AG04450 (cell line): ENCODE measurements at regions not wholly inside any gene's neighbourhood (a gene's known extent, or its start where the extent isn't known, plus 50 kb on each side); places are given as distances from the start of the nearest gene placed in this dataset.

Source experiments
- CTCF ChIA-PET: fragments of 300-600, 350-600 bp; formaldehyde crosslinking; extraction: SDS; loops from one replicate; lab custom pipeline; 2022; ENCODE audit warnings: antibody characterized with exemption, inconsistent platforms; lab: Charles Lee
- POLR2A ChIA-PET: fragments of 350-600 bp; formaldehyde crosslinking; extraction: SDS; loops from one replicate; lab custom pipeline; 2021; ENCODE audit warnings: antibody characterized with exemption, inconsistent platforms; lab: Yijun Ruan, JAX
- DNase-seq: peaks from one replicate; pipeline ENCODE4 v3.0.0-alpha.2; 2011; ENCODE audit warnings: low read depth, low spot score
- H3K27ac ChIP-seq: one replicate; pipeline ENCODE4 v1.5.1; 2012; ENCODE audit warnings: low read depth, low read length, control low read depth
- H3K27me3 ChIP-seq: one replicate; pipeline ENCODE4 v1.6.0; 2012; ENCODE audit warnings: low read length; ENCODE audit not compliant: control insufficient read depth, insufficient read depth
- H3K4me3 ChIP-seq: 2 replicates; pipeline ENCODE4 v1.5.1; 2011; ENCODE audit warnings: mild to moderate bottlenecking, low read depth, low read length, control low read depth
- H3K9me3 ChIP-seq: 2 replicates; pipeline ENCODE4 v1.5.1; 2012; ENCODE audit warnings: low read length; ENCODE audit not compliant: control insufficient read depth, insufficient read depth
- TF ChIP-seq, protein P1 (sequence below): IDR thresholded peaks from 2 replicates; pipeline ENCODE4 v1.5.1; 2011; ENCODE audit warnings: low read depth, low read length, control low read depth, inconsistent platforms

DNA sequence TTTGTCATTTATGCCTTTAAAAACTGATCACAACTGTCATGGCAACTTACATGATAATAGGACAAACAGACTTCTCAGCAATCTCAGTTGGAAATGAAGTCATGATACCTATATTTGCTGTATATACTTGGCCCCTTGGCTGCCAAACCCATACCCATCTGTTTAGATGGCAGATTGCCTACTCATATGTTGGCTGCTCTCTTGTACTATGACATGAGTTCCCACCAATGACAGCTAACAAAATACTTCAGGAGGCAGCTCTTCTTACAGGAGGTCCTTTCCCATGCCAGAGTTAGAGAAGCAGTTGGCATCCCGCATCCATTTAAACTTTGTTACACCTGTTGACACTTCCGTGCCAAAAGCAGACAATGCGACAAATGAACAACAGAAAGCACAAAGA, 603.1 kb upstream of the ADGRL2 start:
- Histone ChIP-seq H3K27me3 (no peaks in the 10 kb centered on the region), H3K9me3 (no peaks in the 10 kb centered on the region), H3K4me3 (no peak overlapping the region), H3K27ac (no peak overlapping the region)
- DNase-seq: no peak
- TF ChIP-seq, protein P1, sequence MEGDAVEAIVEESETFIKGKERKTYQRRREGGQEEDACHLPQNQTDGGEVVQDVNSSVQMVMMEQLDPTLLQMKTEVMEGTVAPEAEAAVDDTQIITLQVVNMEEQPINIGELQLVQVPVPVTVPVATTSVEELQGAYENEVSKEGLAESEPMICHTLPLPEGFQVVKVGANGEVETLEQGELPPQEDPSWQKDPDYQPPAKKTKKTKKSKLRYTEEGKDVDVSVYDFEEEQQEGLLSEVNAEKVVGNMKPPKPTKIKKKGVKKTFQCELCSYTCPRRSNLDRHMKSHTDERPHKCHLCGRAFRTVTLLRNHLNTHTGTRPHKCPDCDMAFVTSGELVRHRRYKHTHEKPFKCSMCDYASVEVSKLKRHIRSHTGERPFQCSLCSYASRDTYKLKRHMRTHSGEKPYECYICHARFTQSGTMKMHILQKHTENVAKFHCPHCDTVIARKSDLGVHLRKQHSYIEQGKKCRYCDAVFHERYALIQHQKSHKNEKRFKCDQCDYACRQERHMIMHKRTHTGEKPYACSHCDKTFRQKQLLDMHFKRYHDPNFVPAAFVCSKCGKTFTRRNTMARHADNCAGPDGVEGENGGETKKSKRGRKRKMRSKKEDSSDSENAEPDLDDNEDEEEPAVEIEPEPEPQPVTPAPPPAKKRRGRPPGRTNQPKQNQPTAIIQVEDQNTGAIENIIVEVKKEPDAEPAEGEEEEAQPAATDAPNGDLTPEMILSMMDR: no peak
- POLR2A ChIA-PET: no interaction called here
- CTCF ChIA-PET: no interaction called here

DNA sequence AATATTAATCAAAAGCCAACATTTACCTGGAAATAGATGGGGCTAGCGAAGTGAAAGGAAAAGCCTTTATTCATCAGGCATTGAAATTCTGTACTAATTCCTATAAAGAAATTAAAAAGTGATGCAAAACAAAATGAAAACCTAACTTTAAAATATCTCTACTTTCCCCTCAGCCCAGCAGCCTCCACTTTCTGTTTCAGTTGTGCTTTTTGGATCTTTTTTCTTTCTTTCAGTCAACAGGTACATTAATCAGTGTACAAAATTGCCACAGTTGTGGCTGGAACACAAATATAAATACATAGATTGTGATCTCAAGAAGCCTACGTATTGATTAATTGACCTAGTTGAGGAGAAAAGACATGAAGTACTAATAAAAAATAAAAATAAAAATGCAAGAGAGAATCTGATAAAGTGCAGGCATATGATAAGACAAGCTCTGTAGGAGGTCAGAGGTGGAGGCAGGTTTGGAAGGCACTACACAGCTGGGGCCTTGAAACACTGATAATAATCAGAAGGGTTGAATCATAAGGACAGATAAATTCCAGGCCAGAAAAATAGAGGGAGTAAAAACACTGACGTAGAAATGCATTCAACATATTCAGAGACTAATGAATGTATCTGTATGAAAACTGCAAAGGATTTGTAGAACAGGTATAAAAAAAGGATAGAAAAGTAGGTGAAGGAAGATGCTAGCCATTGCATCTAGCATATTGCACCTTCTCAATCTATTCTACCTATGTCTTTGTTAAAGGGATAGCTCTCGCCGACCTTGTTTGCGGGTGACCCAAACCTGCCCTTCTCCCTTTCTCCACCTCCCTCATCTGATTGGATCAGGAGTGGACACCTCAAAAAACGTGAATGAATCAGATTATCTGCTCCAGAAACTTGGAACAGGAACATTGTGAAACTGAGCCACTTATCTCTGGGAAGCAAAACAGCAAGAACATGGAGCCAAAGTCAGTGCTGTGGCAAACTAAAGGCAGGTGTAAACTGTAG, 607.8 kb upstream of the ADGRL2 start:
- Histone ChIP-seq H3K4me3 (no peak overlapping the region), H3K27ac (no peak overlapping the region), H3K27me3 (no peaks in the 10 kb centered on the region), H3K9me3 (no peaks in the 10 kb centered on the region)
- TF ChIP-seq, protein P1: no peak
- POLR2A ChIA-PET: no interaction called here
- CTCF ChIA-PET: no interaction called here
- no peak for DNase-seq

DNA sequence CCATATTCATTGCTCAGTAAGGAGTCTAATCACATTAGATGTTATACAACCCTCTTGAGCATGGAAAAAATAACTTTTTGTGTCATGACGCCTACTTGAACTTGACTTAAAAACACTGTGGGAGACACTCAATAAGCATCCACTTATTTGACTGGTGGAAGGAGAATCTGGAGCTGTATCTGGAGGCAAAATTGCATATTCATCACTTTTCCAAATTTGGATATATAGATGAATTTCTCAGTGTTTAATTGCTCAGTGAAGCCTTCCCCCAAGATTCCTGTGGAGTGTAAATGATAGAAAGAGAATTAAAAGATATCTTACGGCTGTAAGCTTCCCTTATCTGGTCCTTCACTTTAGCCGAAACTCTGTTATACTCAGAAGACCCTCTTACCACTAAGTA, 610.7 kb upstream of the ADGRL2 start:
- DNase-seq: no peak
- Histone ChIP-seq H3K27me3 (no peaks in the 10 kb centered on the region), H3K27ac (no peak overlapping the region), H3K4me3 (no peak overlapping the region), H3K9me3 (no peaks in the 10 kb centered on the region)
- POLR2A ChIA-PET: no interaction called here
- CTCF ChIA-PET: no interaction called here
- TF ChIP-seq, protein P1: no peak

DNA sequence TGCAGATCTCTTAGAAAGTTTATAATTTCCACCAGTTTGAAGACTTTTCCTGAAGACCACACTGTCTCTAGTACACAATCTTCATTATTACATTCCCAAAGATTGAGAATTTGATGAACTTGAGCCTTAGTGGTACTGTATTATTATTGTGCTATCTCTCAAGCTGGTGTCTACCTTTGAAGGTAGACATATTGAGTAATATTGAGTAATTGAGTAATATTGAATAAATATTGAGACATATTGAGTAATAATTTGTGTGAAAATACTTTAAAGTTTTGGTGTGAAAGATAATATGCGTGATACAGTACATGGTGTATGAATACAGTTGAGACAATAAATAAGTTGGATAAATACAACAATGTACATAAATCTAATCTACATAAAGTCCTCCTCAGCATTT, 613.1 kb upstream of the ADGRL2 start:
- TF ChIP-seq, protein P1: no peak
- DNase-seq: no peak
- POLR2A ChIA-PET: no interaction called here
- Histone ChIP-seq H3K9me3 (no peaks in the 10 kb centered on the region), H3K27ac (no peak overlapping the region), H3K27me3 (no peaks in the 10 kb centered on the region), H3K4me3 (no peak overlapping the region)
- CTCF ChIA-PET: no interaction called here

DNA sequence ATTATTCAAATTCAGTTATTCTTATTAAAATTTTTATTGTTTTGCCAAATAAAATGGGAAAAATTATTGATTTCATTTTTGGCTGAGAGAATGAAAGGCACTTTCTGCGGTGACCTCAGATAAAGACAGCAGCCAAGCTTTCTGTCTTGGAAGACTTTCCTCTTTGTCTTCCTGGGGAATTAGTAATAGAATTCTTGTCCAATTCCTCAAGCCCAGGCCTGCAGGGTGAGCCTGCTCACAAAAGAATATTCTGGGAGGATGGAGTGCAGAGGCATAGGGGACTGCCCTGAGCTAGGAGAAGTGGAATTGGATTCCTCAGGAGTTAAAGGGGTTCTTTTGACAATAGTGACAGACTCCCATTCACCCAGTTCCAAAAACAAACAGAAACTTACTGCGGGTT, 614.5 kb upstream of the ADGRL2 start:
- DNase-seq: no peak
- TF ChIP-seq, protein P1: no peak
- CTCF ChIA-PET: no interaction called here

More for the DNA sequence above, 614.5 kb upstream of the ADGRL2 start:
- H3K27ac ChIP-seq: no peak overlapping the region
- POLR2A ChIA-PET: no interaction called here
- no peaks in the 10 kb centered on the region; the same call in 1 of the 2 replicates for H3K9me3 ChIP-seq
- H3K4me3 ChIP-seq: no peak overlapping the region
- no peaks in the 10 kb centered on the region for H3K27me3 ChIP-seq
